ENCODE measurements at regions not wholly inside any gene's neighbourhood (a gene's known extent, or its start where the extent isn't known, plus 50 kb on each side); places are given as distances from the start of the nearest gene placed in this dataset.
"Not testable (repeated sequence)": the region's sequence is repeated elsewhere in the genome, so short reads cannot be mapped to it uniquely, and the experiment has no call there.

DNA sequence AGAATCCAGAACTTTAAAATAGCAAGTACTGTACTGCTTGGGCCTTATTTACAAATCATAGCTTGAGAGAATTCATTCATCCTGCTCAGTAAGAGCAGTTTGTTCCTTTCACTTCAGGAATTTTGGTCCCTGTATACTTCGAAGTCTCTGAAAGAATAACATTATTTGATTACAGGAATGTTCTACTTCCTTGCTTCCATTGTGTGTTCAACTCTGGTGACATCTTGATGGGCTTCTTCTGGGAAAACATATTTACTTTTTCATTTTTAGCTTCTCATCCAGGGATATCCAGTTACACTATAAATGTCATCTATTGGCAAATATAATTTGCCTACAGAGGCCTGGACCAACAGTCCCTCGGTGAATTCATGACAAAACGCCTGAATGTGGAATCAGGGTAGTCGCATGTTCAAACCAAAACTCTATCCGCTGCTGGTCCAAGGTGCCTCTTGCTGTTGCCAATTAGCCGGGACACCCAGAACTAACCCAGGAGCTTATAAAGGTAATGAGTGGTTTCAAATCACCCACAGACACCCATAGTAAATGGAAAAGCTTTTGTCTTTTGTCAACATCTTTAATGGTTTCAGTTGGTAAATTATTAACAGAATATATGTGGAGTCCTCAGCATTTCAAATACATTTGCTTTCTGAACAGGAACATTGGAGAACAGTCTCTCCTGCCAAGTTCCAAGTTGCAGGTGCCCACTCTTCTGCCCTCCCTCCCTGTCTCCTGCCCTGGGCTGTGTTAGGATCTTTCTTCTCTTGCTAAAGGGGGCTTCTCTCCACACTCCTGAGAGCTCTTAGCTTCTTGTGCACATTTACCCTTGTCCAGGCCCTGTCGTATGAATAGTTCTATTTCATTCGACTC lies 162.5 kb upstream of the CITED2 start:
- in situ Hi-C loops (cut with MboI; ENCODE audit: low sequenced_read_pairs), result no loop called here

DNA sequence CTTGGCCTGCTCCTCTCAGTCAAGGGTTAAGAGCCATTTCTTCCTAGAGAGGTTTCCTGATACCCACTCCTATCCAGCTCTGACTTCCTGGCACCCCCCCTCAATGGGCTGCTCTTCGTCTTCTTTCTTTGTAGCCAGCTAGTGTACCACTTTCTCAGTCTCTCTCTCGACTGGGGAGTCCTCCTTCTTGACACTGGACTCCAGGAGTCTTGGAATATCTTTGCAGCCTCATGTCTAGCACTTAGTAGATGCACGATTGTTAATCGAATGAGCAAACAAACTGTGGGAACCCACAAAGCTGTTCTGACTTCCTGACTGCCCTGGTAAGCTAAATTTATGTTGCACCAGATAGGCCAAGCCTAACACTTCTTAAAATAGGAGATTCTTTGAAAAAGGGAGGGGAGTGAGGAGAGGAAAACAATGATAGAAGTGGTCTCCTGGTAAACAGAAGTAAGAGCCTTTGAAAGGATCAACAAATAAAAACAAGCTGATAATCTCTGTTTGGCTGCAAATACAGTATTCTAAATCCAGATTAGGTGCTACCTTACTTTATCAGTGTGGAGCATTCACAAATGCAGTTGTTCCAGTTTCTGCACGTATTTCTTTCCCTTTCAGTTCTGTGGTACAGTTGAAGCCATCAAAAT lies 160.1 kb upstream of the CITED2 start:
- in situ Hi-C loops (cut with MboI; ENCODE audit: low sequenced_read_pairs), result no loop called here

DNA sequence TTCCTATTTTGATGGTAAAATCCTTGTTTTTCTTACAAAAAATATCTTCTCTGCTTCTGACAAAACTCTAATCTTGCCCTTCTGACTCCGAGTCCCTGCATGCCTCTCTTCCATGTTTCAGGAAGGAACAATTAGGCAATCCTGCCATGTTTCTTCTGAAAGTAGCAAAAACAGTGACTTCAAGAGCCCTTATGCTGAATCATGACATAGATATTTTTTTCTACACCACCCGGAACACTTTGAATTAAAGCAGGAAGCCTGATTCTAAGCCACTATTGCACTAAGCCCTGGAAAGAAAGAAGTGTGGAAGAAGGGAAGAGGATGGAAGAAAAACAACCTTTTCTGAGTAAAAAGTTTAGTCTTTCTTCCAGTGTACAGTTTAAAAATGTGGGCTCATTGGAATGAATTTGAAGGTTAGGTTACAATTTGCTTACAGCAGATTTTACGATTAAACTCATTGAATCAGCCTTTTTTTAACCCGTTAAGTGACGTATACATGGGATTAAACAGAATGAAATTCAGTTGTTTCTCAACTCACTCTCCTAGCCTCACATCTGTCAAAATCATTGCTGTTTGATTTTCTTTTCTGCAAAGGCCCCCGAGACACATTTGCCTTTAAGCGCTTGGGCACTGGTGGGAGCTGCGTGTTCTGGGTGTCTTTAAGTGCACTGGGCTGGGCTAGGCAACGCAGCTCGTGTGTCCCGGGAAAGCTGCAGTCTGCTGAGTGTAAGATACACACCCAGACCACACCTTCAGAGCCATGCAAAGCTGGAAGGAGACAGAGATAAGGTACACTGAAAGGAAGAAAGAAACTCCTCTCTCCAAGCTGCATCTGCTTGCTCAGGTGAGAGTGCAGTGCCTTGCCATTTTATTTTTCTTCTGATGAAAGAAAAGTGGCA lies 159.4 kb upstream of the CITED2 start:
- in situ Hi-C loops (cut with MboI; ENCODE audit: low sequenced_read_pairs), result no loop called here

DNA sequence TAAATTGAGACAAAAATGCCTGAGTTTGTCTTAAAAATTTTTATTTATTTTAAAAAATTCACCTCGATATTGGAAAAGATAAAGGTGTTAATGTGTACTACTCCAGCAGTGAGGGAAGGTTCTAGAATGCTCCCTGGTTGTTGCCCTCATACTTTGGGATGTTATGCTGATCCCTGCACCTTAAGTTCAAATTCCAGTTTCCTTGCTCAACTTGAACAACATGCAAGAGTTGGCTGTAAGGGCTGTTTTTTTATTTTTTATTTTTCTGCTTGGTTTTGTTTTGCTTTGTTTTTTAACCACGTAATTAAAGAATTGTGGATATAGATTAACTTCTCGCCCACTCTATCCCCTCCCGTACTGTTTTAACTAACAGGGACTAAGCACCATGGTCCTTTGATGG lies 158.7 kb upstream of the CITED2 start:
- in situ Hi-C loops (cut with MboI; ENCODE audit: low sequenced_read_pairs), result no loop called here

DNA sequence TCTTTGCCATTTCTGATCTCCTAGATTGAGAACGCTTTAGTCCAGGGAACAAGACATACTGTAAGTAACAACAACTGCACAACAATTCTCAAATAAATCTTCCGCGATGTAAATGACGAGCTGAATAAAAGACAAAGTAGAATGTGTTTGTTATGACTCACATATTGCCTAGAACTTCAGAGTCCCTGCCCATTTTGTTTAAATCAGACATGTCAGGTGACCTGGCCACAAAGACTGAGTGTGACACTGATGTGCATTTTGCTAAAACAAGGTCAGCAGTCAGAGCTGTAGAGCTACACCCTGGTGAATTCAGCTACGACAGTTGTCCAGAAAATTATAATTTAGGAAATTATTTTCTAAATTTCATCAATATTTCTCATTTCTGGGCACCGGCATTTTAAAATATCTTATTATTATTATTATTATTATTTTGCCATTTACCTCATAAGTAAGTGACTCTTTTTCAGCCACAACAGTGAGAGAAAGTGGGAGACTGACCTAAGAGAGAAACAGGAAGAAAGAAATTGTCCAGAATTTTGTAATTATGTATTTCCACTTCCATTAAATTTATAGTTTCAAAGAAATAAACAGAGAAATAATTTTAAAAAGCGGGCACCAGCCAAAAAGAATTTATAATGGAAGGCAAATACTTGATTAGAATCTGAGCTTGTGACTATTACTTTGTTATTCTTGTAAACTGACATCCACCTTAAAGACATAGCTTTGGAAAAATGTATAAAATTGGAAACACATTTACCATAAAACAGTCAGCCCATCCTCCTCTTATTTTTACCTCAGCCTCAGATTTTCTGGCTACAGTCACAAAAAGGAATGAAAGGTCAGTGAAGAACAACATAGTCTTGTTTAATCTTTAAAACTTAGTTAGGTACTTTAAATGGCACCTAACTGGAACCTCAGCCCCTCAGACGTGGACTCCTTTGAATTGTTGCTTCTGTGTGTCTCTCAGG lies 157.0 kb upstream of the CITED2 start:
- in situ Hi-C loops (cut with MboI; ENCODE audit: low sequenced_read_pairs), result no loop called here

DNA sequence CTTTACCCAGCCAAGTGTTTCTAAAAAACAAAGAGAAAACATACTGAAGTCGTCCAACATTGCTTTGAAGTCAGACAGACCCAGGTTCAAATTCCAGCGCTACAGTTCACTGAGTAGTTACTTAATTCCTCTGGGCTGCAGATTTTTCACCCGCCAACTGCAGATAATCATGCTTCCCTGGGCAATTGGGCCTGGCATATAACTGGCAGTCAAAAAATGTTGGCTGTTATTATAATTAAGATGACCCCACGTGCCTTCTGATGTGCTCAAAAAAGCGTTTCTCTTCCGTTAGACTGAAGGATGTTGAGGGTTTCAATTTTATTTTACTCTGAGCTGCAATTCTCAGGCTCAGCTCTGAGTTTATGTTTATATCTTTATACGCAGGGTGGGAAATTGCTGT lies 156.1 kb upstream of the CITED2 start:
- in situ Hi-C loops (cut with MboI; ENCODE audit: low sequenced_read_pairs), result no loop called here

DNA sequence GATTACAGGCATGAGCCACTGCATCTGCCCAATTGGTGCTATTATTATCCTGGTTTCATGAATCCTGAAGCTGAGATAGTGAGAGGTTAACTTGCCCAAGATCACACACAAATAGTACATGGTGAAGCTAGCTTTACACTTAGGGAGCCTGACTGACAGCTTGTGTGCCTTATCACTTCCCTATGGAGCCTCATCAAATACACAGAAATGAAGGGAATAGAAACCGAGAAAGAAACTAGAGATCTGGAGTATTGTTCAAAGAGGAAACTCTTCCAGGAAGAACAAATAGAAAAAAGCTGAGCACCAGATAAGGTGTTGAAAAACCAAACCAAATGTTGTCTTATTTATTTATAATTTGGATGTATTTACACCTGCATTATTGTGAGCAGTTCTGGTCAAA lies 155.0 kb upstream of the CITED2 start:
- in situ Hi-C loops (cut with MboI; ENCODE audit: low sequenced_read_pairs), result no loop called here

DNA sequence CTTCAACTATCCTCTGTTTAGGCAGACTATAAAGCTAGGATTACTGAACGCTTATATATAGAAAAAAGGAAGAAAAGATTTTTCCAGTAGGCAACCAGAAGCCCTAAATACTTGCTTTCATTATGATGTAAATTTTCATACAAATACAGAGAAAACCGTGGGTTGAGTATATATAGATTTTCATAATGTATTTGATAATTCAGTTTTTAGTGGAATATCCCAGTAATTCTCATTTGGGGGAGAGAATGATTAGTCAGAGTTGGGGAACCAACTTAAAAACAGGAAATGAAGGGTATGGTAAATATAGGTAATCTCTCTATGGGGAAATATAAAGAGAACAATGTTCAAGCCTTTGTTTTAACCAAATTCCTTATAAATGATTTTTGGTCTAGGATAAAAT lies 154.0 kb upstream of the CITED2 start:
- in situ Hi-C loops (cut with MboI; ENCODE audit: low sequenced_read_pairs), result no loop called here

DNA sequence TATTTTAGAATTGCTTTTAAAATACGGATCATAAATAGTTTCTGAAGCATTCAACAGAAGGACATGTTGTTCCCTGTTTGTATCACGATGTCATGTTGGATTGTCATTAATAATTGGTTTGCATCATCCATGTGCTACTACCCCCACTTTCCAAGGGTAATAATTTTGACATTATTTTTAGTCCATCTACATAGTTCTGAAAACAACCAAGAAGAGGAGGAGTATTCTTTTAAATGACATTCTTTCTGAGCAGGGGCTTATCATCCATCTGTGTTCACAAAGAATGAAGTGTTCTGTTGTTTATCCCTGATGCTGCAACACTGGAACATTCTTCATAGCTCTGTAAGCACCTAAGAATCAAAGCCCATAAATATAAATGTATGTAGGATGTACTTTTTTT lies 151.0 kb upstream of the CITED2 start:
- in situ Hi-C loops (cut with MboI; ENCODE audit: low sequenced_read_pairs), result no loop called here

DNA sequence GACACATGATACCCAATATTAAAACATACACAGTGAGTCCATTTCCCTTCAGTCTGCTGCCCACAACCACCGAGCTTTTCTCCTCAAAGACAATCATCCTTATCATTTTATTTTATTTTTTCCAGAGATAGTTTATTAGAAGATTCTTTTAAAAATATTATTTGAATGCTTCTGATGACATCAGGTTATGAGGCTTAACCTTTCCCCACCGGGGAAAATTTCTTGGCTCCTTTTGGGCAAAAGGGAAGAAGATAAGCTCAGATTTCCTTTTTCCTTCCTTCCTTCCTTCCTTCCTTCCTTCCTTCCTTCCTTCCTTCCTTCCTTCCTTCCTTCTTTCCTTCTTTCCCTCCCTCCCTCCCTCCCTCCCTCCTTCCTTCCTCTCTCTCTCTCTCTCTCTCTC lies 149.5 kb upstream of the CITED2 start:
- in situ Hi-C loops (cut with MboI; ENCODE audit: low sequenced_read_pairs), result no loop called here

DNA sequence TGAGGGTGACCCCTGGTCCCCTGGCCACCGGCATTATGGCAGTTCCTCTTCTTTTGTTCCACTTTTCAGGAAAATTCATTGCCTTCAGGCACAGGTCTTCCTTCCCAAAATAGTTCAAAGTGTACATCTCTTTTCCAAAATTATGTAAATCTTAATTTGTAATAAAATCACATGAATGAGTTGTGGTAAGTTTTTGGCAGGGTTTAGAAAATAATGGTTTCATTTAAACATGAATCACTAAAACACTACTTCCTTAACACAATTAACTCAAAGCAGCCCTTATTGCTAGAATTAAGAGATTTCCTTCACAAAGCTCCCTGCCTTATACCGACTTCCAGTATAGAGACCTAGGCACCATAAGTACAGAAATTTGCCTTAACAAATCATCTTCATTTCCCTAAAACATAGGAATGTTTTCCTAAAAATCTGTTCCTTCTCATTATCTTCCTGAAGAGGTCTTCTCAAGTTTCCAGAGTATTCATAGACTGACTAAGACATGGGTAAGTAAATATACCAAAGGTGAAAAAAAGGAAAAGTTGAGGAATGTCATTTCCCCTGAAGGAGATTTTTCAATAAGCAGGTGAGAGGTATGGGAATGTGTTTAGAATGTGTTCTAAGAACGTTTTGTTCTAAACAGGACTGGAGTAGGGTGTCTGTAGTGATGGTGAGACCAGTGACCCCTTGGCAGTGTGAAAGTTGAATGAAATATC lies 148.2 kb upstream of the CITED2 start:
- in situ Hi-C loops (cut with MboI; ENCODE audit: low sequenced_read_pairs), result no loop called here

DNA sequence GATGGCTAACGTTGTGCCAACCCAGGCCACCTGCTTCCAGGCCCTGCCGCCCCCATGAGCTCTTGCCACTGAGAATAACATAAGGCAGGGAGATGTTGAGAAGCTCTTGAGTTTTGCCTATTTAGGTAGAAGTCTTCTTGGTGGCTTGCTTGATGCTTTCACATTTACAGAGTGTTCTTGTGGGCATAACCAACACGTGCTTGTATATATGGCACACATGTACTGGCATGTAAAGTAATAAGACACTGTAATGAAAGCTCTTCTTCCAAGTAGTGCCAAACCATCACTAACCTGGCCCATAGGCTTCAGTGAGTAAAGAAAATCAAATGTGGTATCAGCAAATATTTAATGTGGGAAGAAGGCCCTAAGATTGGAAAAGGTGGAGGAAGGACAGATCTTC lies 146.9 kb upstream of the CITED2 start:
- in situ Hi-C loops (cut with MboI; ENCODE audit: low sequenced_read_pairs), result no loop called here

DNA sequence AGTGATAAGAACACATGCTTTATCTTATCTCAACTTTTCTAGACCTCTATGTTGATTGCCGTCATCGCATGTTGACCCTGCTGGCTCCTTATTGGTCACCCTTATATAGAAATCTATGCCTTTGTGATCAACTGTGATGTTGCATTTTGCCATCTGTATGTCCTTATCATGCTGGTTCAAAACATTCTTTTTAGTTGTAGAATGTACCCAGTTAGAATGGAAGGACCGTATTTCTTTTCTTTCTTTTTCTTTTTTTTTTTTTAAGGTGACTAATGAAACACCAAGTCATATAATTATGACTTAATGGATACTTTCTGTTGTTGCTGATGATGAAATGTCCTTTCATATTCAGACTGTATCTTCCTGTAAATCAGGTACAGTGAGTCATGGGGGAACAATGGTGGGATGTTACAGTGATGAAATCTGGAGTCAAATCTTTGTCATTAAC lies 145.9 kb upstream of the CITED2 start:
- in situ Hi-C loops (cut with MboI; ENCODE audit: low sequenced_read_pairs), result no loop called here

DNA sequence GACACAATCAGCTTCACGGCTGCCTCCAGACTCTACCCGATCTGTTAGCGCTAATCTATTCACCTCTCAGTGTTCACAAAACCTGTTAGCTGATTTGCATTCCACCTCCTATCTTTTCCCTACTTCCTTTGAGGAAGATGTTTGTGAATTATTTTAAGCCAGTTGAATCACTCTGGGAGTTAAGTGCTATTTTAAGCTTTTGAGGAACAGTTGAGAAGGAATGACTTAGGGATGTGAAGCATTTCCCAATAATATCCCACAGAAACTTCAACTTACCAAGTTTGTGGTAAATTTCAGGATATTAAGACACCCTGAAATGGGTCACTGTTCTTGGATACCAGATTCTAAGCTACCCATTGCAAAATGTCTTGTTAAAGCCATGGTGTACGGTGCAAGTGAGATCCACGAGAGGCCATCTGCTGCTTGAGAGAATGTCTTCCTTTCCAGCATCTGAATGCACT lies 145.2 kb upstream of the CITED2 start:
- in situ Hi-C loops (cut with MboI; ENCODE audit: low sequenced_read_pairs), result no loop called here

DNA sequence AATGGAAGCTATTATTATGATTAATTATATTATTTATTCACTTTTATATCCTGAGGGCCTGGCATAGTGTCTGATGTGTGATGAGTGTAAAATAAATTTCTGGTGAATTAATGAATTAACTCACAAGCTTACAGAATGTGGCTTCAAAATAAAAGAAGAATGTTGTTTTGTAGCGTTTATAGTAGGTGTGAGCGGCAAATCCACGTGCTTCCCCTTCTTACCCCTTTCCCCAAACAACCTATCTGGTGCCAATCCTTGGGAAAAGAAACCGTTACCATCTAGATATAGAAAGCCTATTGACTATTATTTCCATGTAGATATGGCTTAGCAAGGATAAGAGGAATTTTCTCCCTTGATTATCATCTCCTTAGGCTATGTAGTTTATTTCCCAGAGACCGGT lies 144.6 kb upstream of the CITED2 start:
- in situ Hi-C loops (cut with MboI; ENCODE audit: low sequenced_read_pairs), result no loop called here

DNA sequence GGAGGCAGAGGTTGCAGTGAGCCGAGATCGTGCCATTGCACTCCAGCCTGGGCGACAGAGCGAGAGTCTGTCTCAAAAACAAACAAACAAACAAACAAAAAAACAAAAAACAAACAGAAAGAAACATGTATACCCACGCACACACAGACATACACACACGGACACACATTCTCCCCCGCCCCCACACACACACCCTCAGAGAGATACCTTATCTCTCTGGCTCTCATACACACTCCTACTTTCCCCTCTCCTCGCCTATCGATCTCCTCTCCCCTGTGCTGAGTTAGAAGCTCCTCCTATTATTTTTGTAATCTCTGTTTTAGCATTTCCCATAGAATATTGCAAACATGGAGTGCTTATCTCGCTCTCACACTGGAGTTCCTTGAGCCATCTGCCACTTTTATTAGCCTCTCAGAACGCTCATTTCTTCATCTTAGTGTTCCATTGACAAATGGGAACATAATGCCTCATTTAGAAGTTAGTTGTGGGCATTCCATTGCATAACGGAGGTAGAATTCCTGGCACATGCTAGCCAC lies 144.2 kb upstream of the CITED2 start:
- in situ Hi-C loops (cut with MboI; ENCODE audit: low sequenced_read_pairs), result no loop called here

DNA sequence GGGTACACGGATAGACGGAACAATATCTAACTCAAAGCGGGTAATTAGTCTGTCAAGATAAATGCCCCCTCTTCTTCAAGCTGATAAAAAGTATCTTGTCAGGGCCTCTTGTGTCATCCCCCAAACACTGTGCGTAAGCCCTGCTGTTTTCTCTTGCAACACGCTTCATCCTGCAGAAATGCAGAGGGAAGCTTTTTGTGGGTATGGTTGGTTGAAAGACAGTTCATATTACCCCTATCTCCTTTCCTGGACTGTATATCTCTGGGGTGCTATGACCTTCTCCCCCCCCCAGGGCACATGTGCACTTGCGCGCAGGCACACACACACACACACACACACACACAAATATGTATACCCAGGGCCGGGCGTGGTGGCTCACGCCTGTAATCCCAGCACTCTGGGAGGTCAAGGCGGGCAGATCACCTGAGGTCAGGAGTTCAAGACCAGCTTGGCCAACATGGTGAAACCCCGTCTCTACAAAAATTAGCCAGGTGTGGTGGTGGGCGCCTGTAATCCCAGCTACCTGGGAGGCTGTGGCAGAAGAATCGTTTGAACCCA lies 143.6 kb upstream of the CITED2 start:
- in situ Hi-C loops (cut with MboI; ENCODE audit: low sequenced_read_pairs), result not testable (repeated sequence)

DNA sequence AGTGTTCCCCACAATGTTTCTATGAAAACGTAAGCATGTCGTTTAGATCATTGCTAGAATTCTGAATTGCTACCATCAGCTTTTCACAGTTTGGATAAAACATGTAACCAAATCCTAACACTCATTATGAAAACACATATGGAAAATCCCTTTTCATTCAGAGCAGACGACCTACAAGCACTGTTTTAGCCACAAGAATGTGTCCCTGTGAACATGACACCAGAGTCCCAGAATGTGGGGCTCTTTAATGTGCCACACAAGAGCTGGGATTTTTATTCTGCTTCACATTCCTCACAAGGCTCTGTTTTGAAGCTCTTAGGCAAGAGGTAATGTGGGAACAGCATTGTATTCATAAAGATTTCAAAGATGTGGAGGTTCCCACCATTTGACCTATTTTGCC lies 141.1 kb upstream of the CITED2 start:
- in situ Hi-C loops (cut with MboI; ENCODE audit: low sequenced_read_pairs), result no loop called here

DNA sequence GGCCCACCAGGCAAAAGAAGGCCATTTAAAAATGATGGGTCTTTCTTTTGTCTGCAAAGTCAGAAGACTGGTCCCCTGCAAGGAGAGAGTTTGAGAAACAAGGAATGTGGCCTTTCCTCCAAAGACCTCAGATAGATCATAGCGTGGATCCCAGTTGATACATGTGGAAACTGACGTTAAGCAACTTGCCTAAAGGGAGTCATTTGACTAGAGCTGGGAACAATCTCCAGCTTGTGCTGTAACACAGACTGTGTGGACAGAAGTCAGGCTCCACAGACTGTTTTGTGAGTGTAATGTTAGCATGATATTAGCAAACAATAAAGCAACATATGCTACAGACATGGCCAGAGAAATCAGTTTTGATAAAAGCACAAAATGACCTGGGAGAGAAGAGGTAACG lies 140.4 kb upstream of the CITED2 start:
- in situ Hi-C loops (cut with MboI; ENCODE audit: low sequenced_read_pairs), result no loop called here

All from HL-60/S4 treated with retinoic acid at 250 ng/mL for 4 days and 3 days (cell line).